H1 (cell line): ENCODE measurements at regions not wholly inside any gene's neighbourhood (a gene's known extent, or its start where the extent isn't known, plus 50 kb on each side); places are given as distances from the start of the nearest gene placed in this dataset.

Source experiments
- CTCF ChIA-PET: fragments of 300-600 bp; sonication (Branson Sonifier 250); formaldehyde crosslinking; loops from one replicate; lab custom pipeline; 2021; ENCODE audit not compliant: partially characterized antibody; lab: Charles Lee
- POLR2A ChIA-PET: fragments of 300-600 bp; sonication (Branson Sonifier 250); formaldehyde crosslinking; loops from one replicate; lab custom pipeline; 2021; ENCODE audit warnings: inconsistent platforms; ENCODE audit not compliant: partially characterized antibody; lab: Charles Lee
- DNase-seq, 2 experiments: peaks; one replicate each; pipeline versions ENCODE4 v3.0.0 to v3.0.0-alpha.2; 2010 to 2022; ENCODE audit warnings: low spot score in 2 of 2, low read depth in 1 of 2, mixed read lengths in 1 of 2
- FAIRE-seq: peaks from 2 replicates; lab custom pipeline; 2011; peaks lifted over from hg19 to GRCh38; lab: Jason Lieb, UNC
- H2AFZ ChIP-seq: 2 replicates; pipeline ENCODE4 v1.8.1; 2012; ENCODE audit warnings: low read length, inconsistent platforms
- H2AK5ac ChIP-seq: 2 replicates; pipeline ENCODE4 v1.6.1; 2013; ENCODE audit warnings: low read depth, low read length
- H2BK120ac ChIP-seq: replicated peaks from 2 replicates; pipeline ENCODE3; 2013; ENCODE audit warnings: low read depth, low read length, inconsistent platforms
- H2BK12ac ChIP-seq: 2 replicates; pipeline ENCODE4 v1.6.1; 2013; ENCODE audit warnings: low read depth, low read length
- H2BK15ac ChIP-seq: 2 replicates; pipeline ENCODE4 v1.6.1; 2013; ENCODE audit warnings: low read length
- H2BK20ac ChIP-seq: 2 replicates; pipeline ENCODE4 v1.6.1; 2013; ENCODE audit warnings: low read length
- H2BK5ac ChIP-seq: 2 replicates; pipeline ENCODE4 v1.6.1; 2013; ENCODE audit warnings: low read depth, low read length
- H3K14ac ChIP-seq: 2 replicates; pipeline ENCODE4 v1.6.1; 2013; ENCODE audit warnings: inconsistent platforms; ENCODE audit not compliant: insufficient read length
- H3K18ac ChIP-seq: 2 replicates; pipeline ENCODE4 v1.6.1; 2013; ENCODE audit warnings: low read length; ENCODE audit errors: extremely low read depth
- H3K23ac ChIP-seq: 2 replicates; pipeline ENCODE4 v1.6.1; 2013; ENCODE audit warnings: inconsistent platforms; ENCODE audit not compliant: insufficient read length
- H3K23me2 ChIP-seq: 2 replicates; pipeline ENCODE4 v1.6.1; 2013; ENCODE audit warnings: low read depth, low read length
- H3K27ac ChIP-seq: 2 replicates; pipeline ENCODE4 v1.6.1; 2011; ENCODE audit warnings: low read depth, low read length, inconsistent platforms
- H3K27me3 ChIP-seq, 4 experiments: replicated peaks in 1 of 4; 1 replicate in 1 of 4; 2 replicates in 3 of 4; pipeline versions ENCODE4 v1.6.1 to v1.8.1; 2011 to 2013; ENCODE audit warnings: low read length in 3 of 4, mild to moderate bottlenecking in 3 of 4, inconsistent platforms in 2 of 4, mixed read lengths in 2 of 4, moderate library complexity in 1 of 4; ENCODE audit not compliant: control insufficient read depth in 3 of 4, insufficient read depth in 3 of 4; ENCODE audit errors: extremely low read depth in 1 of 4
- H3K36me3 ChIP-seq, 4 experiments: 2 replicates each; pipeline versions ENCODE4 v1.6.1 to v1.8.1; 2011 to 2013; ENCODE audit warnings: mild to moderate bottlenecking in 4 of 4, low read length in 3 of 4, moderate library complexity in 2 of 4, control low read depth in 1 of 4, inconsistent platforms in 1 of 4; ENCODE audit not compliant: insufficient read depth in 4 of 4, control insufficient read depth in 2 of 4
- H3K4ac ChIP-seq: replicated peaks from 2 replicates; pipeline ENCODE3; 2013; ENCODE audit warnings: low read length, low read depth, mixed read lengths, inconsistent platforms; ENCODE audit not compliant: insufficient read length
- H3K4me1 ChIP-seq, 4 experiments: replicated peaks in 1 of 4; 1 replicate in 1 of 4; 2 replicates in 3 of 4; pipeline versions ENCODE4 v1.6.1 to v1.8.1; 2011 to 2013; ENCODE audit warnings: low read length in 3 of 4, inconsistent platforms in 2 of 4, mixed read lengths in 1 of 4; ENCODE audit not compliant: insufficient read depth in 4 of 4, control insufficient read depth in 3 of 4
- H3K4me2 ChIP-seq, 2 experiments: 2 replicates each; pipeline versions ENCODE4 v1.6.1 to v1.8.1; 2011 to 2013; ENCODE audit warnings: low read depth in 2 of 2, low read length in 2 of 2, control low read depth in 1 of 2, inconsistent platforms in 1 of 2, mild to moderate bottlenecking in 1 of 2; ENCODE audit not compliant: insufficient read depth in 1 of 2
- H3K4me3 ChIP-seq, 4 experiments: fragments of 200-600, 300-600 bp in 1 of 4; sonication (generic), shearing (Covaris generic), sonication (Bioruptor Twin) in 1 of 4; 2 replicates each; pipeline versions ENCODE4 v1.5.1 to v1.8.1; 2011 to 2016; ENCODE audit warnings: low read length in 4 of 4, low read depth in 3 of 4, control low read depth in 2 of 4, inconsistent platforms in 2 of 4, mild to moderate bottlenecking in 2 of 4, mixed read lengths in 1 of 4, moderate library complexity in 1 of 4; ENCODE audit not compliant: insufficient read depth in 2 of 4; ENCODE audit errors: extremely low read depth in 1 of 4
- H3K56ac ChIP-seq: replicated peaks from 2 replicates; pipeline ENCODE3; 2013; ENCODE audit warnings: low read depth, mild to moderate bottlenecking, mixed read lengths, low read length, inconsistent platforms; ENCODE audit not compliant: insufficient read length
- H3K79me1 ChIP-seq: 2 replicates; pipeline ENCODE4 v1.6.1; 2013; ENCODE audit warnings: low read depth, low read length, control low read depth
- H3K79me2 ChIP-seq, 2 experiments: 2 replicates each; pipeline versions ENCODE4 v1.6.1 to v1.8.1; 2012 to 2013; ENCODE audit warnings: low read length in 2 of 2, mild to moderate bottlenecking in 2 of 2, inconsistent platforms in 1 of 2; ENCODE audit not compliant: insufficient read depth in 2 of 2, control insufficient read depth in 1 of 2
- H3K9ac ChIP-seq, 4 experiments: replicated peaks in 1 of 4; 1 replicate in 1 of 4; 2 replicates in 3 of 4; pipeline versions ENCODE4 v1.6.1 to v1.8.1; 2011 to 2013; ENCODE audit warnings: low read depth in 3 of 4, low read length in 3 of 4, control low read depth in 2 of 4, mild to moderate bottlenecking in 2 of 4, moderate library complexity in 2 of 4, inconsistent platforms in 1 of 4; ENCODE audit errors: extremely low read depth in 1 of 4
- H3K9me3 ChIP-seq, 2 experiments: 2 replicates each; pipeline versions ENCODE4 v1.6.1 to v1.8.1; 2012 to 2013; ENCODE audit warnings: mild to moderate bottlenecking in 2 of 2, moderate library complexity in 2 of 2, control low read depth in 1 of 2, inconsistent platforms in 1 of 2, low read depth in 1 of 2, low read length in 1 of 2, mixed read lengths in 1 of 2; ENCODE audit not compliant: insufficient read depth in 2 of 2
- H4K20me1 ChIP-seq, 2 experiments: replicated peaks in 1 of 2; 2 replicates each; pipeline versions ENCODE3 to v1.8.1; 2011 to 2013; ENCODE audit warnings: inconsistent platforms in 2 of 2, low read length in 2 of 2, mild to moderate bottlenecking in 1 of 2; ENCODE audit not compliant: insufficient read depth in 2 of 2, control insufficient read depth in 1 of 2
- H4K5ac ChIP-seq: 2 replicates; pipeline ENCODE4 v1.6.1; 2013; ENCODE audit warnings: low read length, low read depth, mixed read lengths, inconsistent platforms; ENCODE audit not compliant: insufficient read length
- H4K8ac ChIP-seq: 2 replicates; pipeline ENCODE4 v1.8.0; 2013; ENCODE audit warnings: mild to moderate bottlenecking, moderate library complexity, low read length, inconsistent platforms; ENCODE audit not compliant: insufficient read depth; ENCODE audit errors: extremely low read depth
- H4K91ac ChIP-seq: replicated peaks from 2 replicates; pipeline ENCODE3; 2013; ENCODE audit warnings: low read length, mixed read lengths, inconsistent platforms; ENCODE audit not compliant: insufficient read length
- ATF2 ChIP-seq: IDR thresholded peaks from 2 replicates; pipeline ENCODE4 v1.6.1; 2012; ENCODE audit warnings: low read length, inconsistent platforms
- CHD2 ChIP-seq: IDR thresholded peaks from 2 replicates; pipeline ENCODE4 v1.6.1; 2012; ENCODE audit warnings: low read length, improper control_type of control experiment
- EZH2 ChIP-seq: fragments of 200-600 bp; sonication (generic); IDR thresholded peaks from 2 replicates; pipeline ENCODE4 v1.7.1; 2012; ENCODE audit warnings: low read depth, mild to moderate bottlenecking, moderate library complexity, low read length, inconsistent platforms; ENCODE audit not compliant: severe bottlenecking
- RFX5 ChIP-seq: IDR thresholded peaks from 2 replicates; pipeline ENCODE4 v1.6.1; 2011; ENCODE audit warnings: low read depth, low read length, improper control_type of control experiment, borderline replicate concordance
- RNF2 ChIP-seq: fragments of 200-900, 300-1000 bp; sonication (generic); IDR thresholded peaks from 2 replicates; pipeline ENCODE4 v1.7.1; 2016; ENCODE audit warnings: borderline replicate concordance, low read depth, mild to moderate bottlenecking, antibody characterized with exemption, low read length; ENCODE audit not compliant: poor library complexity, severe bottlenecking; ENCODE audit errors: missing control alignments
- WGBS, 2 experiments: shearing (Covaris generic) in 1 of 2; methylation state at CpG; one replicate each; pipeline versions ENCODE4 v1.1.6 to v1.1.7; 2013 to 2015; ENCODE audit warnings: low lambda C conversion rate in 2 of 2, mixed read lengths in 2 of 2, inconsistent platforms in 1 of 2, low coverage in 1 of 2, missing lambda C conversion rate in 1 of 2; ENCODE audit not compliant: insufficient replicate concordance in 2 of 2, insufficient coverage in 1 of 2, insufficient read length in 1 of 2; ENCODE audit errors: extremely low coverage in 1 of 2, missing lambda C conversion rate in 1 of 2; 5-methylcytosine and 5-hydroxymethylcytosine counted together

- POLR2A ChIA-PET = no interaction called here
- no peak overlapping the region for H2BK20ac ChIP-seq
- FAIRE-seq (no peak), DNase-seq (no peak)
- no peak for TF ChIP-seq RFX5
- no peak for TF ChIP-seq CHD2
- TF ChIP-seq RNF2 = no peak
- no peak for TF ChIP-seq ATF2
- no peak for TF ChIP-seq EZH2
- no peak overlapping the region for H3K27ac ChIP-seq
- no peak overlapping the region for H2BK15ac ChIP-seq
- no peak overlapping the region for H3K4me2 ChIP-seq
- no peak overlapping the region for H4K5ac ChIP-seq
- no peak overlapping the region for H2AFZ ChIP-seq
- WGBS, 2 experiments = 67% methylated on average over 2 of the region's 2 CpGs; no CpG with 5 or more reads in 1 of the 2 experiments
- H3K56ac ChIP-seq = no peak overlapping the region
- no peaks in the 10 kb centered on the region for H3K36me3 ChIP-seq
- CTCF ChIA-PET = no interaction called here
- H2BK5ac ChIP-seq = no peak overlapping the region
- H3K79me1 ChIP-seq = no peaks in the 10 kb centered on the region
- H3K23ac ChIP-seq = no peak overlapping the region
- no peak overlapping the region for H3K4me3 ChIP-seq
- H3K14ac ChIP-seq = no peak overlapping the region
- peaks cover 3 to 12% of the 10 kb centered on the region in 2 experiments; a peak in 2 of 4 replicates for H3K9me3 ChIP-seq
- H3K18ac ChIP-seq = no peak overlapping the region
- H2BK12ac ChIP-seq = no peak overlapping the region
- no peaks in the 10 kb centered on the region for H3K27me3 ChIP-seq
- no peak overlapping the region for H2BK120ac ChIP-seq
- no peak overlapping the region for H4K8ac ChIP-seq
- no peaks in the 10 kb centered on the region for H4K20me1 ChIP-seq
- no peaks in the 10 kb centered on the region for H3K23me2 ChIP-seq
- H3K4me1 ChIP-seq = no peaks in the 10 kb centered on the region
- H3K79me2 ChIP-seq = no peaks in the 10 kb centered on the region
- H4K91ac ChIP-seq = no peak overlapping the region
- H3K9ac ChIP-seq = no peak overlapping the region
- no peak overlapping the region for H3K4ac ChIP-seq
- no peak overlapping the region for H2AK5ac ChIP-seq
Observed at GRCh38 chr9:104429031-104429546, 75.0 kb upstream of the OR13F1 start.
